H1 (cell line): ENCODE measurements at regions not wholly inside any gene's neighbourhood (a gene's known extent, or its start where the extent isn't known, plus 50 kb on each side); places are given as distances from the start of the nearest gene placed in this dataset.

Source experiments
- CTCF ChIA-PET: fragments of 300-600 bp; sonication (Branson Sonifier 250); formaldehyde crosslinking; loops from one replicate; lab custom pipeline; 2021; ENCODE audit not compliant: partially characterized antibody; lab: Charles Lee
- POLR2A ChIA-PET: fragments of 300-600 bp; sonication (Branson Sonifier 250); formaldehyde crosslinking; loops from one replicate; lab custom pipeline; 2021; ENCODE audit warnings: inconsistent platforms; ENCODE audit not compliant: partially characterized antibody; lab: Charles Lee
- DNase-seq, 2 experiments: peaks; one replicate each; pipeline versions ENCODE4 v3.0.0 to v3.0.0-alpha.2; 2010 to 2022; ENCODE audit warnings: low spot score in 2 of 2, low read depth in 1 of 2, mixed read lengths in 1 of 2
- FAIRE-seq: peaks from 2 replicates; lab custom pipeline; 2011; peaks lifted over from hg19 to GRCh38; lab: Jason Lieb, UNC
- H2AFZ ChIP-seq: 2 replicates; pipeline ENCODE4 v1.8.1; 2012; ENCODE audit warnings: low read length, inconsistent platforms
- H2AK5ac ChIP-seq: 2 replicates; pipeline ENCODE4 v1.6.1; 2013; ENCODE audit warnings: low read depth, low read length
- H2BK120ac ChIP-seq: replicated peaks from 2 replicates; pipeline ENCODE3; 2013; ENCODE audit warnings: low read depth, low read length, inconsistent platforms
- H2BK12ac ChIP-seq: 2 replicates; pipeline ENCODE4 v1.6.1; 2013; ENCODE audit warnings: low read depth, low read length
- H2BK15ac ChIP-seq: 2 replicates; pipeline ENCODE4 v1.6.1; 2013; ENCODE audit warnings: low read length
- H2BK20ac ChIP-seq: 2 replicates; pipeline ENCODE4 v1.6.1; 2013; ENCODE audit warnings: low read length
- H2BK5ac ChIP-seq: 2 replicates; pipeline ENCODE4 v1.6.1; 2013; ENCODE audit warnings: low read depth, low read length
- H3K14ac ChIP-seq: 2 replicates; pipeline ENCODE4 v1.6.1; 2013; ENCODE audit warnings: inconsistent platforms; ENCODE audit not compliant: insufficient read length
- H3K18ac ChIP-seq: 2 replicates; pipeline ENCODE4 v1.6.1; 2013; ENCODE audit warnings: low read length; ENCODE audit errors: extremely low read depth
- H3K23ac ChIP-seq: 2 replicates; pipeline ENCODE4 v1.6.1; 2013; ENCODE audit warnings: inconsistent platforms; ENCODE audit not compliant: insufficient read length
- H3K23me2 ChIP-seq: 2 replicates; pipeline ENCODE4 v1.6.1; 2013; ENCODE audit warnings: low read depth, low read length
- H3K27ac ChIP-seq: 2 replicates; pipeline ENCODE4 v1.6.1; 2011; ENCODE audit warnings: low read depth, low read length, inconsistent platforms
- H3K27me3 ChIP-seq, 4 experiments: replicated peaks in 1 of 4; 1 replicate in 1 of 4; 2 replicates in 3 of 4; pipeline versions ENCODE4 v1.6.1 to v1.8.1; 2011 to 2013; ENCODE audit warnings: low read length in 3 of 4, mild to moderate bottlenecking in 3 of 4, inconsistent platforms in 2 of 4, mixed read lengths in 2 of 4, moderate library complexity in 1 of 4; ENCODE audit not compliant: control insufficient read depth in 3 of 4, insufficient read depth in 3 of 4; ENCODE audit errors: extremely low read depth in 1 of 4
- H3K36me3 ChIP-seq, 4 experiments: 2 replicates each; pipeline versions ENCODE4 v1.6.1 to v1.8.1; 2011 to 2013; ENCODE audit warnings: mild to moderate bottlenecking in 4 of 4, low read length in 3 of 4, moderate library complexity in 2 of 4, control low read depth in 1 of 4, inconsistent platforms in 1 of 4; ENCODE audit not compliant: insufficient read depth in 4 of 4, control insufficient read depth in 2 of 4
- H3K4ac ChIP-seq: replicated peaks from 2 replicates; pipeline ENCODE3; 2013; ENCODE audit warnings: low read length, low read depth, mixed read lengths, inconsistent platforms; ENCODE audit not compliant: insufficient read length
- H3K4me1 ChIP-seq, 4 experiments: replicated peaks in 1 of 4; 1 replicate in 1 of 4; 2 replicates in 3 of 4; pipeline versions ENCODE4 v1.6.1 to v1.8.1; 2011 to 2013; ENCODE audit warnings: low read length in 3 of 4, inconsistent platforms in 2 of 4, mixed read lengths in 1 of 4; ENCODE audit not compliant: insufficient read depth in 4 of 4, control insufficient read depth in 3 of 4
- H3K4me2 ChIP-seq, 2 experiments: 2 replicates each; pipeline versions ENCODE4 v1.6.1 to v1.8.1; 2011 to 2013; ENCODE audit warnings: low read depth in 2 of 2, low read length in 2 of 2, control low read depth in 1 of 2, inconsistent platforms in 1 of 2, mild to moderate bottlenecking in 1 of 2; ENCODE audit not compliant: insufficient read depth in 1 of 2
- H3K4me3 ChIP-seq, 4 experiments: fragments of 200-600, 300-600 bp in 1 of 4; sonication (generic), shearing (Covaris generic), sonication (Bioruptor Twin) in 1 of 4; 2 replicates each; pipeline versions ENCODE4 v1.5.1 to v1.8.1; 2011 to 2016; ENCODE audit warnings: low read length in 4 of 4, low read depth in 3 of 4, control low read depth in 2 of 4, inconsistent platforms in 2 of 4, mild to moderate bottlenecking in 2 of 4, mixed read lengths in 1 of 4, moderate library complexity in 1 of 4; ENCODE audit not compliant: insufficient read depth in 2 of 4; ENCODE audit errors: extremely low read depth in 1 of 4
- H3K56ac ChIP-seq: replicated peaks from 2 replicates; pipeline ENCODE3; 2013; ENCODE audit warnings: low read depth, mild to moderate bottlenecking, mixed read lengths, low read length, inconsistent platforms; ENCODE audit not compliant: insufficient read length
- H3K79me1 ChIP-seq: 2 replicates; pipeline ENCODE4 v1.6.1; 2013; ENCODE audit warnings: low read depth, low read length, control low read depth
- H3K79me2 ChIP-seq, 2 experiments: 2 replicates each; pipeline versions ENCODE4 v1.6.1 to v1.8.1; 2012 to 2013; ENCODE audit warnings: low read length in 2 of 2, mild to moderate bottlenecking in 2 of 2, inconsistent platforms in 1 of 2; ENCODE audit not compliant: insufficient read depth in 2 of 2, control insufficient read depth in 1 of 2
- H3K9ac ChIP-seq, 4 experiments: replicated peaks in 1 of 4; 1 replicate in 1 of 4; 2 replicates in 3 of 4; pipeline versions ENCODE4 v1.6.1 to v1.8.1; 2011 to 2013; ENCODE audit warnings: low read depth in 3 of 4, low read length in 3 of 4, control low read depth in 2 of 4, mild to moderate bottlenecking in 2 of 4, moderate library complexity in 2 of 4, inconsistent platforms in 1 of 4; ENCODE audit errors: extremely low read depth in 1 of 4
- H3K9me3 ChIP-seq, 2 experiments: 2 replicates each; pipeline versions ENCODE4 v1.6.1 to v1.8.1; 2012 to 2013; ENCODE audit warnings: mild to moderate bottlenecking in 2 of 2, moderate library complexity in 2 of 2, control low read depth in 1 of 2, inconsistent platforms in 1 of 2, low read depth in 1 of 2, low read length in 1 of 2, mixed read lengths in 1 of 2; ENCODE audit not compliant: insufficient read depth in 2 of 2
- H4K20me1 ChIP-seq, 2 experiments: replicated peaks in 1 of 2; 2 replicates each; pipeline versions ENCODE3 to v1.8.1; 2011 to 2013; ENCODE audit warnings: inconsistent platforms in 2 of 2, low read length in 2 of 2, mild to moderate bottlenecking in 1 of 2; ENCODE audit not compliant: insufficient read depth in 2 of 2, control insufficient read depth in 1 of 2
- H4K5ac ChIP-seq: 2 replicates; pipeline ENCODE4 v1.6.1; 2013; ENCODE audit warnings: low read length, low read depth, mixed read lengths, inconsistent platforms; ENCODE audit not compliant: insufficient read length
- H4K8ac ChIP-seq: 2 replicates; pipeline ENCODE4 v1.8.0; 2013; ENCODE audit warnings: mild to moderate bottlenecking, moderate library complexity, low read length, inconsistent platforms; ENCODE audit not compliant: insufficient read depth; ENCODE audit errors: extremely low read depth
- H4K91ac ChIP-seq: replicated peaks from 2 replicates; pipeline ENCODE3; 2013; ENCODE audit warnings: low read length, mixed read lengths, inconsistent platforms; ENCODE audit not compliant: insufficient read length
- CEBPB ChIP-seq: IDR thresholded peaks from 2 replicates; pipeline ENCODE4 v1.6.1; 2012; ENCODE audit warnings: low read depth, low read length
- FOSL1 ChIP-seq: IDR thresholded peaks from 2 replicates; pipeline ENCODE4 v1.6.1; 2011; ENCODE audit warnings: mild to moderate bottlenecking, low read depth, low read length, moderate library complexity; ENCODE audit not compliant: insufficient read depth
- KDM1A ChIP-seq: fragments of 200-600, 300-600 bp; sonication (generic); IDR thresholded peaks from 2 replicates; pipeline ENCODE4 v1.7.1; 2016; ENCODE audit warnings: mild to moderate bottlenecking, low read length, borderline replicate concordance
- PHF8 ChIP-seq: fragments of 200-600 bp; sonication (generic); conservative IDR thresholded peaks from 2 replicates; pipeline ENCODE4 v1.7.1; 2012; ENCODE audit warnings: low read depth, mild to moderate bottlenecking, inconsistent platforms, low read length, moderate library complexity
- POLR2AphosphoS5 ChIP-seq: IDR thresholded peaks from 2 replicates; pipeline ENCODE4 v1.6.1; 2011; ENCODE audit warnings: low read depth, low read length
- POU5F1 ChIP-seq: IDR thresholded peaks from 2 replicates; pipeline ENCODE4 v1.6.1; 2011; ENCODE audit warnings: low read depth, mild to moderate bottlenecking, low read length, moderate library complexity
- RAD21 ChIP-seq, 2 experiments: IDR thresholded peaks in 1 of 2; conservative IDR thresholded peaks in 1 of 2; 2 replicates each; pipeline ENCODE4 v1.6.1; 2011; ENCODE audit warnings: low read depth in 2 of 2, low read length in 2 of 2, improper control_type of control experiment in 1 of 2, inconsistent platforms in 1 of 2, mild to moderate bottlenecking in 1 of 2, moderate library complexity in 1 of 2
- SP4 ChIP-seq: IDR thresholded peaks from 2 replicates; pipeline ENCODE4 v1.6.1; 2012; ENCODE audit warnings: low read length, inconsistent platforms
- TAF1 ChIP-seq: IDR thresholded peaks from 2 replicates; pipeline ENCODE4 v1.6.1; 2011; ENCODE audit warnings: mild to moderate bottlenecking, low read depth, low read length
- TCF12 ChIP-seq: IDR thresholded peaks from 2 replicates; pipeline ENCODE4 v1.6.1; 2011; ENCODE audit warnings: low read depth, mild to moderate bottlenecking, low read length
- WGBS, 2 experiments: shearing (Covaris generic) in 1 of 2; methylation state at CpG; one replicate each; pipeline versions ENCODE4 v1.1.6 to v1.1.7; 2013 to 2015; ENCODE audit warnings: low lambda C conversion rate in 2 of 2, mixed read lengths in 2 of 2, inconsistent platforms in 1 of 2, low coverage in 1 of 2, missing lambda C conversion rate in 1 of 2; ENCODE audit not compliant: insufficient replicate concordance in 2 of 2, insufficient coverage in 1 of 2, insufficient read length in 1 of 2; ENCODE audit errors: extremely low coverage in 1 of 2, missing lambda C conversion rate in 1 of 2; 5-methylcytosine and 5-hydroxymethylcytosine counted together
- TF ChIP-seq, protein P1 (sequence below), 3 experiments: IDR thresholded peaks; 1 replicate in 2 of 3; 2 replicates in 1 of 3; pipeline versions ENCODE4 v1.5.1 to v1.6.1; 2011; ENCODE audit warnings: low read length in 3 of 3, mild to moderate bottlenecking in 3 of 3, inconsistent platforms in 2 of 3, low read depth in 1 of 3, moderate library complexity in 1 of 3; ENCODE audit not compliant: insufficient read depth in 1 of 3; ENCODE audit errors: control extremely low read depth in 1 of 3
- TF ChIP-seq, protein P2 (sequence below): IDR thresholded peaks from 2 replicates; pipeline ENCODE4 v1.6.1; 2012; ENCODE audit warnings: inconsistent platforms

DNA sequence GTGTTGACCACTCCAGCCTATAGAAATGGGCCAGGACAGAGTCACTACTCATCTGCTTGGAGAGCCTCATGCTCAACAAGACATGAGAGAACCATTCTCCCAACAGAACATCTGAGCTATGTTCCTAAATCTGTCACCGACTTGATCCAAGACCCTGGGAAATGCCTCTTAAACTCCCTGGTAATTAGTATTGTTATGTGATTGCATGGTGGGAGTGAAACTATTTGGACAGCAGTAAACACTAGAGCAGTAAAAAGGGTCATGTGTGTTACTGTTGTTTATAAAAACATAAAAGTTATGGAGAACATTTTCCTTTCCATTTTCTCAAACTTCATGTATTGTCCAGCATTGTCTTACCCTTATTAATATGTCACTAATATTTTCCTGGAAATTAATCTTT is 369.8 kb upstream of the FAT3 start:
- no peak overlapping the region for H4K5ac ChIP-seq
- H3K23ac ChIP-seq, result no peak overlapping the region
- no peaks in the 10 kb centered on the region for H3K36me3 ChIP-seq
- H3K9ac ChIP-seq, result no peak overlapping the region
- H3K79me2 ChIP-seq, result no peaks in the 10 kb centered on the region
- H2BK120ac ChIP-seq, result no peak overlapping the region
- H4K8ac ChIP-seq, result no peak overlapping the region
- no peaks in the 10 kb centered on the region for H3K9me3 ChIP-seq
- H3K27ac ChIP-seq, result no peak overlapping the region
- H2AK5ac ChIP-seq, result no peak overlapping the region
- no peak overlapping the region for H2BK5ac ChIP-seq
- no peak overlapping the region for H4K91ac ChIP-seq
- no peak overlapping the region for H3K18ac ChIP-seq
- H2BK15ac ChIP-seq, result no peak overlapping the region
- DNase-seq (no peak), FAIRE-seq (no peak)
- no peak overlapping the region for H3K4ac ChIP-seq
- H4K20me1 ChIP-seq, result no peaks in the 10 kb centered on the region
- H3K4me3 ChIP-seq, result no peak overlapping the region
- ChIA-PET POLR2A (no interaction called here), CTCF (no interaction called here)
- no peak overlapping the region for H3K4me2 ChIP-seq
- no peaks in the 10 kb centered on the region for H3K27me3 ChIP-seq
- no peaks in the 10 kb centered on the region for H3K23me2 ChIP-seq
- no peak overlapping the region for H2BK12ac ChIP-seq
- H3K4me1 ChIP-seq, result peaks cover 0 to 3% (median 0%) of the 10 kb centered on the region in 4 experiments; a peak in 1 of 7 replicates
- no peak overlapping the region for H3K56ac ChIP-seq
- no peak overlapping the region for H2AFZ ChIP-seq
- H3K79me1 ChIP-seq, result no peaks in the 10 kb centered on the region
- no peak overlapping the region for H2BK20ac ChIP-seq
- no peak overlapping the region for H3K14ac ChIP-seq
- 89% methylated on average over 1 of the region's 1 CpG; no CpG with 5 or more reads in 1 of the 2 experiments for WGBS, 2 experiments
- TF ChIP-seq SP4, result no peak
- no peak for TF ChIP-seq TCF12
- TF ChIP-seq, protein P1, sequence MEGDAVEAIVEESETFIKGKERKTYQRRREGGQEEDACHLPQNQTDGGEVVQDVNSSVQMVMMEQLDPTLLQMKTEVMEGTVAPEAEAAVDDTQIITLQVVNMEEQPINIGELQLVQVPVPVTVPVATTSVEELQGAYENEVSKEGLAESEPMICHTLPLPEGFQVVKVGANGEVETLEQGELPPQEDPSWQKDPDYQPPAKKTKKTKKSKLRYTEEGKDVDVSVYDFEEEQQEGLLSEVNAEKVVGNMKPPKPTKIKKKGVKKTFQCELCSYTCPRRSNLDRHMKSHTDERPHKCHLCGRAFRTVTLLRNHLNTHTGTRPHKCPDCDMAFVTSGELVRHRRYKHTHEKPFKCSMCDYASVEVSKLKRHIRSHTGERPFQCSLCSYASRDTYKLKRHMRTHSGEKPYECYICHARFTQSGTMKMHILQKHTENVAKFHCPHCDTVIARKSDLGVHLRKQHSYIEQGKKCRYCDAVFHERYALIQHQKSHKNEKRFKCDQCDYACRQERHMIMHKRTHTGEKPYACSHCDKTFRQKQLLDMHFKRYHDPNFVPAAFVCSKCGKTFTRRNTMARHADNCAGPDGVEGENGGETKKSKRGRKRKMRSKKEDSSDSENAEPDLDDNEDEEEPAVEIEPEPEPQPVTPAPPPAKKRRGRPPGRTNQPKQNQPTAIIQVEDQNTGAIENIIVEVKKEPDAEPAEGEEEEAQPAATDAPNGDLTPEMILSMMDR (IDR thresholded peaks at IDR 0.05; ENCODE audit: control extremely low read depth in 1 of 3, insufficient read depth in 1 of 3, low read depth in 1 of 3, low read length in 3 of 3), result no peak
- no peak for TF ChIP-seq KDM1A
- TF ChIP-seq RAD21 (IDR thresholded peaks at IDR 0.05 in 1 of 2, conservative IDR thresholded peaks at IDR 0.05 in 1 of 2; ENCODE audit: low read depth in 2 of 2, low read length in 2 of 2), result no peak
- TF ChIP-seq CEBPB, result no peak
- TF ChIP-seq POU5F1, result no peak
- no peak for TF ChIP-seq PHF8
- no peak for TF ChIP-seq POLR2AphosphoS5
- no peak for TF ChIP-seq FOSL1
- TF ChIP-seq, protein P2, sequence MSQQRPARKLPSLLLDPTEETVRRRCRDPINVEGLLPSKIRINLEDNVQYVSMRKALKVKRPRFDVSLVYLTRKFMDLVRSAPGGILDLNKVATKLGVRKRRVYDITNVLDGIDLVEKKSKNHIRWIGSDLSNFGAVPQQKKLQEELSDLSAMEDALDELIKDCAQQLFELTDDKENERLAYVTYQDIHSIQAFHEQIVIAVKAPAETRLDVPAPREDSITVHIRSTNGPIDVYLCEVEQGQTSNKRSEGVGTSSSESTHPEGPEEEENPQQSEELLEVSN, result no peak
- no peak for TF ChIP-seq TAF1
